ENCODE measurements at regions not wholly inside any gene's neighbourhood (a gene's known extent, or its start where the extent isn't known, plus 50 kb on each side); places are given as distances from the start of the nearest gene placed in this dataset.
"Not testable (repeated sequence)": the region's sequence is repeated elsewhere in the genome, so short reads cannot be mapped to it uniquely, and the experiment has no call there.

DNA sequence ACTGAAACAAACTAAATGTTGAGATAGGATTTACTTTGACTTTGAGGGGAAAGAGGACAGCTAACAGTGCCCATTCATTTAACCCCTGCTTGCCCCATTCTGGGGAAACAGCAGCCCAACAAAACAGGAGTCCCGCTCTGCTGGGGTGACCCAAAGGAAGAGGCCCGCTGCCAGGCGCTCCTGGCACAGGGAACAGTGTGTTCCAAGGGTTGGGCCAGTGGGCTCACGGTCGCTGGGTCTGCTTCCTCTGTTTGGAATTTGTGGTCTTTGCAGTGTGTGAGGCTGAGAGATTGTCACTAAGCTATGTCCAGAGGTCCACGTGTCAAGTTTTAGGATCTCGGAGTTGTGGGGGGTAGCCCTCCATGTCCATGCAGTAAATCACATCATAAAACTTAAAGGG, 250.4 kb upstream of the C2CD4B start:
- H3K4me1 ChIP-seq (replicated peaks; ENCODE audit: insufficient read depth), result no peaks in the 10 kb centered on the region

DNA sequence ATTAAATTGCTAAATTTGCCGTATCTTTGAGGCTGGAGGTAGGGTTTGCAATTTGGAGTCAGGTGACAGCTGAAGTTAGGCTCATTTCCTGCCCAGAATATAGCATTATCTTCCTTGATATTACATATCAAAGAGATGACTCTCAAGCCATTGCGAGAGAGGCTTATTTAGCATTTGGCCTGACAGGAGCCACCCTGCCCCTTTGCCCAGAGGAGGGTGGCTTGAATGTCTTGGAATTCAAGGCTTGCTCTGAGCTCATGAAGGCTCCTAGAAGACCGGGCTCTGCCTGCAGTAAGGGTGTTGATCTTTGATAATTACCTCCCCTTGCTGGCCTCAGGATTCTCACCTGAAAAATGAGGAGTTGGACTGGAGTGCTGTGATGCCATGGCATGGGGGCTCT, 251.4 kb upstream of the C2CD4B start:
- CTCF ChIA-PET, result no interaction called here
- no peaks in the 10 kb centered on the region for H3K79me2 ChIP-seq (ENCODE audit: low read depth)
- no peak overlapping the region for H2AFZ ChIP-seq
- peak in 1 of 2 experiments; percentile 37 for DNase-seq
- TF ChIP-seq EZH2 (IDR thresholded peaks at IDR 0.05; ENCODE audit: low read depth) (no peak), CTCF (conservative IDR thresholded peaks at IDR 0.05) (no peak)
- intact Hi-C loops (cut with micrococcal nuclease; ENCODE audit: unreplicated experiment), result no loop called here
- H3K27ac ChIP-seq, result no peak overlapping the region
- POLR2A ChIA-PET (ENCODE audit: unreplicated experiment), result no interaction called here
- no peaks in the 10 kb centered on the region for H3K9me2 ChIP-seq (ENCODE audit: insufficient read depth)
- no peak overlapping the region for H3K4me3 ChIP-seq
- BruUV-seq (replicated peaks), result no TSS peak
- H4K20me1 ChIP-seq (ENCODE audit: insufficient read depth), result no peaks in the 10 kb centered on the region
- H3K27me3 ChIP-seq (ENCODE audit: insufficient read depth, low read depth), result no peaks in the 10 kb centered on the region
- H3K36me3 ChIP-seq (ENCODE audit: low read depth), result no peaks in the 10 kb centered on the region
- no peaks in the 10 kb centered on the region for H3K9me3 ChIP-seq (ENCODE audit: insufficient read depth, low read depth)
- H3K4me1 ChIP-seq (replicated peaks; ENCODE audit: insufficient read depth), result no peaks in the 10 kb centered on the region
- H3F3A ChIP-seq (ENCODE audit: insufficient read depth, low read depth), result no peaks in the 10 kb centered on the region
- no peak overlapping the region for H3K4me2 ChIP-seq

More for the DNA sequence above, 250.4 kb upstream of the C2CD4B start:
- TF ChIP-seq CTCF (conservative IDR thresholded peaks at IDR 0.05) (no peak), EZH2 (IDR thresholded peaks at IDR 0.05; ENCODE audit: low read depth) (no peak)
- no peak overlapping the region for H3K27ac ChIP-seq
- H3F3A ChIP-seq (ENCODE audit: insufficient read depth, low read depth), result no peaks in the 10 kb centered on the region
- no peaks in the 10 kb centered on the region for H3K79me2 ChIP-seq (ENCODE audit: low read depth)
- H3K4me2 ChIP-seq, result no peak overlapping the region
- POLR2A ChIA-PET (ENCODE audit: unreplicated experiment), result no interaction called here
- no peak for DNase-seq
- no peaks in the 10 kb centered on the region for H3K27me3 ChIP-seq (ENCODE audit: insufficient read depth, low read depth)
- no peak overlapping the region for H3K4me3 ChIP-seq
- intact Hi-C loops (cut with micrococcal nuclease; ENCODE audit: unreplicated experiment), result no loop called here
- H3K9me2 ChIP-seq (ENCODE audit: insufficient read depth), result no peaks in the 10 kb centered on the region
- H2AFZ ChIP-seq, result no peak overlapping the region
- H4K20me1 ChIP-seq (ENCODE audit: insufficient read depth), result no peaks in the 10 kb centered on the region
- no peaks in the 10 kb centered on the region for H3K9me3 ChIP-seq (ENCODE audit: insufficient read depth, low read depth)
- no TSS peak for BruUV-seq (replicated peaks)
- CTCF ChIA-PET, result no interaction called here
- H3K36me3 ChIP-seq (ENCODE audit: low read depth), result no peaks in the 10 kb centered on the region

DNA sequence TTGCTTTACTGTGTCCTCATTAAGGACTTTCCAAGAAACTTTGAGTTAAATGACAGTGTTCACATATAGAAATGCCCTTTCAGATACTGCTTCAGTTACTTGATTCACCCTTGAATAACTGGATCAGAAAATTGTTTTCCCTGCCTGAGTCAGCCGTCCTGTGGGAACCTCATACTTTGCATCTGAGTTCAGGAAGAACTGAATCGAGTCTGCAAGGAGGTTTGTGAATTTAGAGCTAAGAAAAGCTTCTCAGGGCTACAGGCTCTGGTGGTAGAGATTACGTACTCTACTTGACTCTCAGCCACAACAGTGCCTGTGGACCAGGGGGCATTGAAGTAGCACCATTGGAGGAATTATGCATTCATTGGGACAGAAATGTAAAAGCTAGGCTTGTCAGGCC, 252.4 kb upstream of the C2CD4B start:
- H3K79me2 ChIP-seq (ENCODE audit: low read depth), result no peaks in the 10 kb centered on the region
- no peak overlapping the region for H3K4me2 ChIP-seq
- no TSS peak for BruUV-seq (replicated peaks)
- ChIA-PET CTCF (no interaction called here), POLR2A (ENCODE audit: unreplicated experiment) (no interaction called here)
- DNase-seq, result no peak
- intact Hi-C loops (cut with micrococcal nuclease; ENCODE audit: unreplicated experiment), result no loop called here
- H3F3A ChIP-seq (ENCODE audit: insufficient read depth, low read depth), result no peaks in the 10 kb centered on the region
- no peak overlapping the region for H3K27ac ChIP-seq
- no peaks in the 10 kb centered on the region for H3K4me1 ChIP-seq (replicated peaks; ENCODE audit: insufficient read depth)
- H3K27me3 ChIP-seq (ENCODE audit: insufficient read depth, low read depth), result no peaks in the 10 kb centered on the region
- TF ChIP-seq CTCF (conservative IDR thresholded peaks at IDR 0.05) (no peak), EZH2 (IDR thresholded peaks at IDR 0.05; ENCODE audit: low read depth) (no peak)
- H3K4me3 ChIP-seq, result no peak overlapping the region
- H3K9me3 ChIP-seq (ENCODE audit: insufficient read depth, low read depth), result no peaks in the 10 kb centered on the region
- no peak overlapping the region for H2AFZ ChIP-seq
- no peaks in the 10 kb centered on the region for H3K36me3 ChIP-seq (ENCODE audit: low read depth)
- no peaks in the 10 kb centered on the region for H4K20me1 ChIP-seq (ENCODE audit: insufficient read depth)
- no peaks in the 10 kb centered on the region for H3K9me2 ChIP-seq (ENCODE audit: insufficient read depth)

GRCh38 chr15:62418496-62418895, 253.4 kb upstream of the C2CD4B start:
- H3K27me3 ChIP-seq (ENCODE audit: insufficient read depth, low read depth); H3K79me2 ChIP-seq (ENCODE audit: low read depth); DNase-seq; H2AFZ ChIP-seq; H3K4me3 ChIP-seq; H3K4me1 ChIP-seq (replicated peaks; ENCODE audit: insufficient read depth); intact Hi-C loops (cut with micrococcal nuclease; ENCODE audit: unreplicated experiment); H3K36me3 ChIP-seq (ENCODE audit: low read depth); H4K20me1 ChIP-seq (ENCODE audit: insufficient read depth); H3K4me2 ChIP-seq; CTCF ChIA-PET; BruUV-seq (replicated peaks); H3K9me2 ChIP-seq (ENCODE audit: insufficient read depth); POLR2A ChIA-PET (ENCODE audit: unreplicated experiment); H3F3A ChIP-seq (ENCODE audit: insufficient read depth, low read depth); H3K9me3 ChIP-seq (ENCODE audit: insufficient read depth, low read depth); H3K27ac ChIP-seq: not testable (repeated sequence)
